ENCODE measurements at regions not wholly inside any gene's neighbourhood (a gene's known extent, or its start where the extent isn't known, plus 50 kb on each side); places are given as distances from the start of the nearest gene placed in this dataset.

DNA sequence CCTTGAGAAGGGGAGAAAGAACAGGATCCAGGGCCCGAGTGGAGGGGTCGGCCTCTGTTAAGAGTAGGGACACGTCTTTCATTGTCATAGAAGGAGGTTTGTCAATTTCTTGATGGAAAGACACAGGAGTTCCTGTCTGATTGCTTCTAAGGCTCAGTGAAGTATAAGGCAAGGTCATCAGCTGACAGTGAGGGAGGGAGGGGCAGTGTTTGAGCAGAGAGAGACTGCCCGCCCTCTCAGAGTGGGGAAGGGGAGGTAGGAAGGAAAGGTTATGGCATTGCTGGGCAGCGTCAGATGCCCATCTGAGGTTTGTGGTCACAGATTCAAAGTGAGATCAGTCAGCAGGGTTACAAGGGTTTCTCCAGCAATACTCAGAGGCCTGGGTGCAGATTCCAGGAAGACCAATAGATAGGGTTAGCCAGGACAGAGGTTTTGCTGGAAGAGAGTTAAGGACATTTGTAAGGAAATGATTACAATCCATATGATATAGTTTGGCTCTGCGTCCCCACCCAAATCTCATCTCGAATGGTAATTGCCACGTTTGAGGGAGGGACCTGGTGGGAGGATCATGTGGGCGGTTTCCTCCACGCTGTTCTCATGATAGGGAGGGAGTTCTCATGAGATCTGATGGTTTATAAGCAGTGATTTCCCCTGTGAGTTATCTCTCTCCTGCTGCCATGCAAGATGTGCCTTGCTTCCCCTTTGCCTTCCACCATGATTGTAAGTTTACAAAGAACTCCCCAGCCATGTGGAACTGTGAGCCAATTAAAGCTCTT, 127.2 kb upstream of the GJB5 start:
- H3K9ac ChIP-seq (ENCODE audit: low read depth in 1 of 3, low read length in 3 of 3): no peak overlapping the region
- H3K4me1 ChIP-seq (ENCODE audit: control insufficient read depth in 3 of 3, insufficient read depth in 3 of 3, low read length in 3 of 3): no peaks in the 10 kb centered on the region
- H3K27ac ChIP-seq (ENCODE audit: low read depth, low read length): no peak overlapping the region
- peaks cover 0 to 13% (median 5%) of the 10 kb centered on the region in 3 donors for H3K27me3 ChIP-seq (ENCODE audit: control insufficient read depth in 3 of 3, insufficient read depth in 3 of 3, low read length in 3 of 3)
- no peaks in the 10 kb centered on the region for H3K36me3 ChIP-seq (ENCODE audit: control insufficient read depth in 3 of 3, insufficient read depth in 3 of 3, low read length in 3 of 3)
- no peak overlapping the region for H3K4me3 ChIP-seq (ENCODE audit: low read length in 3 of 3)
- no peaks in the 10 kb centered on the region for H3K9me3 ChIP-seq (ENCODE audit: control insufficient read depth in 3 of 3, low read length in 3 of 3)

DNA sequence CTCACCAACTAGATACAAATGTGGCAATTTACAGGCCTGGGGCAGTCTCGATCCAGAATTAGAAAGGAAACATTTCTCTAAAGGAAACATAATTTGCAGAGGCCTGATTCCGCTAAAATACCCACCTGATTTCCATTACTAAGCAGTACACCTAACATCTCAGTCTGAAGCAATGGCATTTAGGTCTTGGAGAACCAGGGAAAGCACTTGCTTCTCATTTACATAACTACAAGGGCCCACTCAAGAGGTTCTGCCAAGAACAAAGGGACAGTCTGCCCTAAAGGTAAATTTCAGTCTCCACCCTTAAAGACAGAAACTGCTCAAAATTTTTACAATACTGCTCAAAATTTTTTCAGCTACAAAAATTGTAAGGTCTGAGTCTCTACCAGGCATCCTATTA, 123.7 kb upstream of the GJB5 start:
- Histone ChIP-seq H3K27ac (ENCODE audit: low read depth, low read length) (no peak overlapping the region), H3K4me3 (ENCODE audit: low read length in 3 of 3) (no peak overlapping the region), H3K9ac (ENCODE audit: low read depth in 1 of 3, low read length in 3 of 3) (no peak overlapping the region), H3K9me3 (ENCODE audit: control insufficient read depth in 3 of 3, low read length in 3 of 3) (no peaks in the 10 kb centered on the region), H3K27me3 (ENCODE audit: control insufficient read depth in 3 of 3, insufficient read depth in 3 of 3, low read length in 3 of 3) (no peaks in the 10 kb centered on the region), H3K4me1 (ENCODE audit: control insufficient read depth in 3 of 3, insufficient read depth in 3 of 3, low read length in 3 of 3) (no peaks in the 10 kb centered on the region), H3K36me3 (ENCODE audit: control insufficient read depth in 3 of 3, insufficient read depth in 3 of 3, low read length in 3 of 3) (no peaks in the 10 kb centered on the region)

DNA sequence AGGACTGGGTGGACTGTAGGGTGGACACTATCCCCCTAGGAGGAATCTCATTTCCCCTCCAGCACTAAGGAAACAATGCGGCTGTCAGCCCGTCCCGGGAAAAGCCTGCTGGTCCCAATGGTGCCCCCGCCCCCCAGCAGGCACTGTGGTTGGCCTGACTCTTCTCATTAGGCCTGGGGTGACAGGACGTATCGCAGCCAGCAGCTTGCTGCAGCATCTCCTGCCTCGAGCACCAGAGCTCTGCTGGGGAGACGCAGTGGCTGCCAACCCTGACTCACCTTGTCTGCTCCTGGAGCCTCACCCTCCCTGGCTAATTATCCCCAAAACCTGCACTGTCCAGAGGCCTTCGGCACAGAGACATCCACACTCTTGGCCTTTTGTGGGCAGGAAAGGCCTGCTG, 115.1 kb upstream of the GJB5 start:
- Histone ChIP-seq H3K9me3 (ENCODE audit: control insufficient read depth in 3 of 3, low read length in 3 of 3) (no peaks in the 10 kb centered on the region), H3K4me1 (ENCODE audit: control insufficient read depth in 3 of 3, insufficient read depth in 3 of 3, low read length in 3 of 3) (no peaks in the 10 kb centered on the region), H3K9ac (ENCODE audit: low read depth in 1 of 3, low read length in 3 of 3) (no peak overlapping the region), H3K4me3 (ENCODE audit: low read length in 3 of 3) (no peak overlapping the region), H3K27me3 (ENCODE audit: control insufficient read depth in 3 of 3, insufficient read depth in 3 of 3, low read length in 3 of 3) (peaks cover 8 to 16% (median 12%) of the 10 kb centered on the region in 3 donors), H3K36me3 (ENCODE audit: control insufficient read depth in 3 of 3, insufficient read depth in 3 of 3, low read length in 3 of 3) (no peaks in the 10 kb centered on the region), H3K27ac (ENCODE audit: low read depth, low read length) (no peak overlapping the region)

DNA sequence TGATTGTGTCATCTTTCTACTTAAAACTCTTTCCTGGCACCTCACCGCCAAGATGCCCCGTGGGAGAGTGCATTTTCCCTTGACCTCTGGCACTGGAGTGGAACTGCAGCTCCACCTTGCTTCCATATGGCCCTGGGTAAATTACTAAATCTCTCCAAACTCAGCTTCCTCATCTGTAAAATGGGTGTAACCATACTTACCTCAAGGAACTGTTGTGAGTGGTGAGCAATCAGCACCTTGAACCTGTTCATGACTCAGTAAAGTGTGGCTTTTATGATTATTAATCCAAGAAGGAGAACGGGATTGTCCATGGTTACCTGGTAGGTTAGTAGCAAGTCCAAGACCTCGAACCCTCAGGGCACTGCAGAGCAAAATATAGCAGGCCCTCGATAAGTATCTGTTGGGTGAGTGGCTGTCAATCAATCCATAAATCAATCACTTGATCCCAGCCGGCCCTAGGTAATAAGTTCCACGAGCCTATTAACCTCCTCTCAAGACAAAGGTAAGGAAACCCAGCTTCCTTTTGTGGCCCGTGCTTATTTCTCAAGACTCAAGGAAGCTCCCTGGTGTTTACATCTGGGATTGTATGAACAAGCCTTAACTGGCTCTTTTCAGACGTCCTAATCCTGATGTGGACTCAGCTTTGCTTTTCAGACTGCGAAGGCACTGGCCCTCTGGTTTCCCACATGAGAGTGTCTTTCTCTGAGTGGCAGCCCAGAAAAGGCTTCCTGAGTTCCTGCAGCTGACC, 114.0 kb upstream of the GJB5 start:
- no peak overlapping the region for H3K9ac ChIP-seq (ENCODE audit: low read depth in 1 of 3, low read length in 3 of 3)
- H3K4me3 ChIP-seq (ENCODE audit: low read length in 3 of 3): no peak overlapping the region
- peaks cover 11 to 23% (median 18%) of the 10 kb centered on the region in 3 donors for H3K27me3 ChIP-seq (ENCODE audit: control insufficient read depth in 3 of 3, insufficient read depth in 3 of 3, low read length in 3 of 3)
- H3K9me3 ChIP-seq (ENCODE audit: control insufficient read depth in 3 of 3, low read length in 3 of 3): no peaks in the 10 kb centered on the region
- no peak overlapping the region for H3K27ac ChIP-seq (ENCODE audit: low read depth, low read length)
- no peaks in the 10 kb centered on the region for H3K4me1 ChIP-seq (ENCODE audit: control insufficient read depth in 3 of 3, insufficient read depth in 3 of 3, low read length in 3 of 3)
- H3K36me3 ChIP-seq (ENCODE audit: control insufficient read depth in 3 of 3, insufficient read depth in 3 of 3, low read length in 3 of 3): no peaks in the 10 kb centered on the region

DNA sequence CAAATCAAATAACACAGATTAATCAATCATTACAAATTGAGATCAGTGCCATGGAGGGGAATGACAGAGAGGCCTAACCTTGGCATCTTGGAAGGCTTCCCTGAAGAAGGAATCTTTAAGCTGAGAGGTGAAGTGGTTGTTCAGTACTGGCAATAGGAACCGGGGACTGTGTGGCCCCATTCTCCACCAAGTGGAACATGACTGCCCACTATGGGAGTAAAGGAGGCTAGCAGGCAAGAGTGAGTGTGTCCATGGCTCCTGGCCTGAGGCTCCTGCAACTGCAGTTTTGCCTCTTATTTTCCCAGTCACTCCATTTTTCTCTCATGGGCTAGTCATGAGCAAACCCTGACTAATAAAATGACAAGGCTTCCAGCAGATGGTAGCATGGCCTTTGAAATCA, 112.2 kb upstream of the GJB5 start:
- no peaks in the 10 kb centered on the region for H3K9me3 ChIP-seq (ENCODE audit: control insufficient read depth in 3 of 3, low read length in 3 of 3)
- no peaks in the 10 kb centered on the region for H3K36me3 ChIP-seq (ENCODE audit: control insufficient read depth in 3 of 3, insufficient read depth in 3 of 3, low read length in 3 of 3)
- H3K27me3 ChIP-seq (ENCODE audit: control insufficient read depth in 3 of 3, insufficient read depth in 3 of 3, low read length in 3 of 3): peaks cover 15 to 31% (median 30%) of the 10 kb centered on the region in 3 donors
- H3K27ac ChIP-seq (ENCODE audit: low read depth, low read length): no peak overlapping the region
- no peak overlapping the region for H3K9ac ChIP-seq (ENCODE audit: low read depth in 1 of 3, low read length in 3 of 3)
- H3K4me3 ChIP-seq (ENCODE audit: low read length in 3 of 3): no peak overlapping the region
- H3K4me1 ChIP-seq (ENCODE audit: control insufficient read depth in 3 of 3, insufficient read depth in 3 of 3, low read length in 3 of 3): no peaks in the 10 kb centered on the region

DNA sequence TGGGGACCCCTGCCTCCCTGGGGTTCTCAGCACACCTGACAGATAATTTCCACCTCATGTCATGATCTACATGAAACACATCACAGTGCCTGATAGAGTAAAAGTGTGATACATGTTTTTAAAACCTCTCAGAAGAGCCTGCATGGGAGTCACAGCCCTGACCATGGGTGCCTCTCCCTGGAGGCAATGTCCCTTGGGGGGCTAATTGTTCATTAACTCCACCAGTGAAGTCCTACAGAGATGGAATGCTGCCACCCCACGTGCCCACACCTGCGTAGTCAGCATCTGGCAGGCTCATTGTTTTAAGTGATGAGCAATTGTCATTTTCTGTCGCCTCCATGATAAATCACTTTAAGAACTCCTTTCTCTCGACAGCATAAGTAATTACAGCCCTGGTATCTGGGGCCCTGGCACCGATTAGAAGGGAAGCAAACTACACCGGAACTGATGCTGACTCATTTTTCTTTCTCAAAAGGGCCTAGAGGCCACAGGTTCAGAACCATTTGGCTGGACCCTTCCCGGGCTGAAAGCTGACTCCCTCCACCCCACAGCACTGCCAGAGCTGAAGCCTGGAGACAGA, 109.6 kb upstream of the GJB5 start:
- peaks cover 25 to 45% (median 40%) of the 10 kb centered on the region in 3 donors for H3K27me3 ChIP-seq (ENCODE audit: control insufficient read depth in 3 of 3, insufficient read depth in 3 of 3, low read length in 3 of 3)
- H3K9ac ChIP-seq (ENCODE audit: low read depth in 1 of 3, low read length in 3 of 3): no peak overlapping the region
- no peak overlapping the region for H3K4me3 ChIP-seq (ENCODE audit: low read length in 3 of 3)
- H3K36me3 ChIP-seq (ENCODE audit: control insufficient read depth in 3 of 3, insufficient read depth in 3 of 3, low read length in 3 of 3): no peaks in the 10 kb centered on the region
- H3K27ac ChIP-seq (ENCODE audit: low read depth, low read length): no peak overlapping the region
- H3K4me1 ChIP-seq (ENCODE audit: control insufficient read depth in 3 of 3, insufficient read depth in 3 of 3, low read length in 3 of 3): no peaks in the 10 kb centered on the region
- no peaks in the 10 kb centered on the region for H3K9me3 ChIP-seq (ENCODE audit: control insufficient read depth in 3 of 3, low read length in 3 of 3)

DNA sequence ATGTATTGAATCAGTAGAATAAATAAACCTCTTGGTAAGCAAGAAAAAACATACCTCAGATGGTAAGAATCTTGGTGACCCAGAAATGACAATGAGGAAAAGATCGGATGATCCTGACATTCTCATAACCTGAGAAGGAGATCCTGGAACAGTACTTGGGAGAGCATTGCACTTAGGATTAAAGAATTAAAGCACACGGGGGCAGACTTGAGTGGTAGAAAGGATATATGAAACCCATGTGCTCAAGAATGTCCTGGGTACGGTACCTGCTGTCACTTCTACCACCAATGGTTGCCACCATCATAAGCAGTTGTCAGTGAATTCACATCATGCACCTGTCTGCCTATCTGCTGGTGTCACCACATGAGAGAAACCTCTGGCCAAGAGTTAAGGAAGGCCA, 108.9 kb upstream of the GJB5 start:
- H3K4me3 ChIP-seq (ENCODE audit: low read length in 3 of 3): no peak overlapping the region

DNA sequence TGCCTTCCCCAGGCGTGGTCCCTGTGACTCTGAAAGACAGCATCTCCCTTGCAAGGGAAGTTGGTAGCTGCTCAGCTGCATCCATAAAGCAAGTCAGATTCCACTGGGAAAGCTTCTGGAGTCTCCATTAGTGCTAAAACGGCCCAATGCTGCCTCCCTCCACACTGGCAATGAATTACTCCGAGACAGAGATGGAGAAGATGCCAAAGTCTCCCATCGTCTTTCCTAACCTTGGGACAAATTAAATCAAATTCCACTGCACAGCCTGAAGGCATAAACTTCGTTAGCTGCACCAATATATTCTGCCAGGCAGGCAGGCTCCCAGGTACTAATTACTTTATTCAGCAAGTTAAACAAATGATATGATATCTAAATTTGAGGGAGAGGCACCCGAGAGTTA, 106.3 kb upstream of the GJB5 start:
- Histone ChIP-seq H3K36me3 (ENCODE audit: control insufficient read depth in 3 of 3, insufficient read depth in 3 of 3, low read length in 3 of 3) (no peaks in the 10 kb centered on the region), H3K4me3 (ENCODE audit: low read length in 3 of 3) (no peak overlapping the region), H3K9ac (ENCODE audit: low read depth in 1 of 3, low read length in 3 of 3) (no peak overlapping the region), H3K9me3 (ENCODE audit: control insufficient read depth in 3 of 3, low read length in 3 of 3) (no peaks in the 10 kb centered on the region), H3K4me1 (ENCODE audit: control insufficient read depth in 3 of 3, insufficient read depth in 3 of 3, low read length in 3 of 3) (no peaks in the 10 kb centered on the region), H3K27me3 (ENCODE audit: control insufficient read depth in 3 of 3, insufficient read depth in 3 of 3, low read length in 3 of 3) (peaks cover 38 to 54% (median 49%) of the 10 kb centered on the region in 3 donors), H3K27ac (ENCODE audit: low read depth, low read length) (no peak overlapping the region)

More for the DNA sequence above, 108.9 kb upstream of the GJB5 start:
- Histone ChIP-seq H3K36me3 (ENCODE audit: control insufficient read depth in 3 of 3, insufficient read depth in 3 of 3, low read length in 3 of 3) (no peaks in the 10 kb centered on the region), H3K27me3 (ENCODE audit: control insufficient read depth in 3 of 3, insufficient read depth in 3 of 3, low read length in 3 of 3) (peaks cover 22 to 46% (median 40%) of the 10 kb centered on the region in 3 donors), H3K27ac (ENCODE audit: low read depth, low read length) (no peak overlapping the region), H3K9me3 (ENCODE audit: control insufficient read depth in 3 of 3, low read length in 3 of 3) (no peaks in the 10 kb centered on the region), H3K4me1 (ENCODE audit: control insufficient read depth in 3 of 3, insufficient read depth in 3 of 3, low read length in 3 of 3) (no peaks in the 10 kb centered on the region), H3K9ac (ENCODE audit: low read depth in 1 of 3, low read length in 3 of 3) (no peak overlapping the region)

DNA sequence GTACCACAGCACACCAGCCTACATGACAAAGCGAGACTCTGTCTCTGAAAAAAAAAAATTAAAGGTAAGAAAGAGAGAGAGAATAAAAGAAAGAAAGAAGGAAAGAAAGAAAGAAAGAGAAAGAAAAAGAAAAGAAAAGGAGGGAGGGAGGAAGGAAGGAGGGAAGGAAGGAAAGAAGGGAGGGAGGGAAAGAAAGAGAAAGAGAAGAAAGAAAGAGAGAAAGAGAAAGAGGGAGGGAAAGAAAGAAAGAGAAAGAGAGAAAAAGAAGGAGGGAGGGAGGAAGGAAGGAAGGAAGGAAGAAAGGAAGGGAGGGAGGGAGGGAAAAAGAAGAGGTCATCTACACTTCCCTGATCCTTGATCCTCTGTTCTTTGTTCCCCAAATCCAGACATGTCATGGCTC, 104.8 kb upstream of the GJB5 start:
- Histone ChIP-seq H3K4me3 (ENCODE audit: low read length in 3 of 3) (no peak overlapping the region), H3K9me3 (ENCODE audit: control insufficient read depth in 3 of 3, low read length in 3 of 3) (no peaks in the 10 kb centered on the region), H3K9ac (ENCODE audit: low read depth in 1 of 3, low read length in 3 of 3) (no peak overlapping the region)

DNA sequence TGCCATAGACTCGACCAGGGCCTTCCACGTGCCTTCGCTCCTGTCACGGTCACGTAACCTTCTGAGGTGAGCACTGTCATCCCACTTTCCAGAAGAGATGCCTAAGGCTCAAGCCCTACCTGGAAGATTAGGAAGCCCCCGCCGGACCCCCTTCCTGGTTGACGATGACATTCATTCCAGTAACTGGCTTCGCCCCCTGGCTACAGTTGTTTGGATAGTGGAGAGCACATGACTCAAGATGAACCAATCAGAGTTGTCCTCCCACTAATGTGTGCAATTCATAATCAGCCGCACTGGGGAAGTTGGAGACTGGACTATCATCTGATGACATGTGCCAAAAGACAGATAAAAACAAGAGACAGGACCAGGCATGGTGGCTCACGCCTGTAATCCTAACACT, 104.0 kb upstream of the GJB5 start:
- H3K27me3 ChIP-seq (ENCODE audit: control insufficient read depth in 3 of 3, insufficient read depth in 3 of 3, low read length in 3 of 3): peaks cover 31 to 54% (median 47%) of the 10 kb centered on the region in 3 donors
- no peak overlapping the region for H3K4me3 ChIP-seq (ENCODE audit: low read length in 3 of 3)
- no peak overlapping the region for H3K27ac ChIP-seq (ENCODE audit: low read depth, low read length)
- H3K36me3 ChIP-seq (ENCODE audit: control insufficient read depth in 3 of 3, insufficient read depth in 3 of 3, low read length in 3 of 3): no peaks in the 10 kb centered on the region
- H3K9ac ChIP-seq (ENCODE audit: low read depth in 1 of 3, low read length in 3 of 3): no peak overlapping the region
- H3K9me3 ChIP-seq (ENCODE audit: control insufficient read depth in 3 of 3, low read length in 3 of 3): no peaks in the 10 kb centered on the region
- no peaks in the 10 kb centered on the region for H3K4me1 ChIP-seq (ENCODE audit: control insufficient read depth in 3 of 3, insufficient read depth in 3 of 3, low read length in 3 of 3)

More for the DNA sequence above, 104.8 kb upstream of the GJB5 start:
- Histone ChIP-seq H3K27ac (ENCODE audit: low read depth, low read length) (no peak overlapping the region), H3K27me3 (ENCODE audit: control insufficient read depth in 3 of 3, insufficient read depth in 3 of 3, low read length in 3 of 3) (peaks cover 31 to 56% (median 47%) of the 10 kb centered on the region in 3 donors), H3K4me1 (ENCODE audit: control insufficient read depth in 3 of 3, insufficient read depth in 3 of 3, low read length in 3 of 3) (no peaks in the 10 kb centered on the region), H3K36me3 (ENCODE audit: control insufficient read depth in 3 of 3, insufficient read depth in 3 of 3, low read length in 3 of 3) (no peaks in the 10 kb centered on the region)

Measured in skeletal muscle tissue (tissue), 3 donors.